Astrocyte (in vitro differentiated cells and primary cell): ENCODE measurements at regions not wholly inside any gene's neighbourhood (a gene's known extent, or its start where the extent isn't known, plus 50 kb on each side); places are given as distances from the start of the nearest gene placed in this dataset.

ENCODE experiments used
- DNase-seq: peaks from one replicate; pipeline ENCODE4 v3.0.0-alpha.2; 2010; ENCODE audit warnings: low read depth
- FAIRE-seq: peaks from 2 replicates; lab custom pipeline; 2011; peaks lifted over from hg19 to GRCh38; lab: Jason Lieb, UNC
- H2AFZ ChIP-seq: 2 replicates; pipeline ENCODE4 v1.6.0; 2012; ENCODE audit warnings: low read depth, low read length, inconsistent platforms
- H3K27ac ChIP-seq: 2 replicates; pipeline ENCODE4 v1.5.1; 2011; ENCODE audit warnings: low read depth, low read length, inconsistent platforms
- H3K27me3 ChIP-seq: 2 replicates; pipeline ENCODE4 v1.6.0; 2011; ENCODE audit warnings: low read length, inconsistent platforms; ENCODE audit not compliant: insufficient read depth
- H3K36me3 ChIP-seq: 2 replicates; pipeline ENCODE4 v1.5.1; 2011; ENCODE audit warnings: low read length, inconsistent platforms; ENCODE audit not compliant: insufficient read depth
- H3K4me1 ChIP-seq: 2 replicates; pipeline ENCODE4 v1.5.1; 2011; ENCODE audit warnings: low read length, inconsistent platforms; ENCODE audit not compliant: insufficient read depth
- H3K4me2 ChIP-seq: 2 replicates; pipeline ENCODE4 v1.6.0; 2012; ENCODE audit warnings: low read length, inconsistent platforms
- H3K4me3 ChIP-seq: 2 replicates; pipeline ENCODE4 v1.5.1; 2011; ENCODE audit warnings: low read depth, mild to moderate bottlenecking, low read length, inconsistent platforms; ENCODE audit not compliant: insufficient read depth
- H3K79me2 ChIP-seq: 2 replicates; pipeline ENCODE4 v1.6.0; 2012; ENCODE audit warnings: mild to moderate bottlenecking, low read length, inconsistent platforms; ENCODE audit not compliant: insufficient read depth
- H3K9ac ChIP-seq: 2 replicates; pipeline ENCODE4 v1.6.0; 2012; ENCODE audit warnings: mild to moderate bottlenecking, low read length, inconsistent platforms
- H3K9me3 ChIP-seq: 2 replicates; pipeline ENCODE4 v1.5.1; 2012; ENCODE audit warnings: low read depth, mild to moderate bottlenecking, low read length, inconsistent platforms; ENCODE audit not compliant: insufficient read depth
- H4K20me1 ChIP-seq: 2 replicates; pipeline ENCODE4 v1.6.0; 2012; ENCODE audit warnings: low read length, inconsistent platforms; ENCODE audit not compliant: insufficient read depth
- H3K27ac Mint-ChIP-seq: one replicate; pipeline ENCODE4 v1.8.0; 2021; ENCODE audit warnings: mild to moderate bottlenecking, mixed read lengths; ENCODE audit not compliant: unreplicated experiment
- H3K27me3 Mint-ChIP-seq: one replicate; pipeline ENCODE4 v1.8.0; 2021; ENCODE audit warnings: low read depth, mixed read lengths; ENCODE audit not compliant: unreplicated experiment
- H3K36me3 Mint-ChIP-seq: one replicate; pipeline ENCODE4 v1.8.0; 2021; ENCODE audit warnings: low read depth, mixed read lengths; ENCODE audit not compliant: unreplicated experiment
- H3K4me1 Mint-ChIP-seq: one replicate; pipeline ENCODE4 v1.8.0; 2021; ENCODE audit warnings: low read depth, mixed read lengths; ENCODE audit not compliant: unreplicated experiment
- H3K4me3 Mint-ChIP-seq: one replicate; pipeline ENCODE4 v1.8.0; 2021; ENCODE audit warnings: mild to moderate bottlenecking, moderate library complexity, mixed read lengths; ENCODE audit not compliant: unreplicated experiment
- H3K9me3 Mint-ChIP-seq: one replicate; pipeline ENCODE4 v1.8.0; 2021; ENCODE audit warnings: mild to moderate bottlenecking, mixed read lengths; ENCODE audit not compliant: unreplicated experiment
- CTCF ChIP-seq: IDR thresholded peaks from 2 replicates; pipeline ENCODE4 v1.5.1; 2011; ENCODE audit warnings: low read depth, mild to moderate bottlenecking, inconsistent platforms, low read length, moderate library complexity; ENCODE audit not compliant: insufficient read depth
- EZH2 ChIP-seq: IDR thresholded peaks from 2 replicates; pipeline ENCODE4 v1.6.1; 2012; ENCODE audit warnings: mild to moderate bottlenecking, low read length, inconsistent platforms; ENCODE audit not compliant: insufficient read depth

- no peaks in the 10 kb centered on the region for H3K36me3 ChIP-seq
- H3K4me3 ChIP-seq = no peak overlapping the region
- no peak overlapping the region for H3K27ac ChIP-seq
- no peak for DNase-seq
- Mint-ChIP-seq H3K4me3 (no peak overlapping the region), H3K36me3 (no peaks in the 10 kb centered on the region), H3K27me3 (no peaks in the 10 kb centered on the region), H3K27ac (no peak overlapping the region), H3K9me3 (no peaks in the 10 kb centered on the region), H3K4me1 (no peaks in the 10 kb centered on the region)
- H2AFZ ChIP-seq = no peak overlapping the region
- no peaks in the 10 kb centered on the region for H4K20me1 ChIP-seq
- no peak overlapping the region for H3K4me2 ChIP-seq
- no peak overlapping the region for H3K9ac ChIP-seq
- H3K4me1 ChIP-seq = no peaks in the 10 kb centered on the region
- no peaks in the 10 kb centered on the region for H3K27me3 ChIP-seq
- FAIRE-seq = no peak
- H3K9me3 ChIP-seq = no peaks in the 10 kb centered on the region
- TF ChIP-seq EZH2 (no peak), CTCF (no peak)
- no peaks in the 10 kb centered on the region for H3K79me2 ChIP-seq
Observed at GRCh38 chr1:195956845-195957244, 651.4 kb downstream of the KCNT2 start.

GRCh38 chr1:195954848-195955247, 653.4 kb downstream of the KCNT2 start:
- H3K4me2 ChIP-seq = no peak overlapping the region
- no peaks in the 10 kb centered on the region for H3K27me3 Mint-ChIP-seq
- H3K27ac ChIP-seq = no peak overlapping the region
- TF ChIP-seq EZH2 (no peak), CTCF (no peak)
- H3K27me3 ChIP-seq = no peaks in the 10 kb centered on the region
- H3K4me3 Mint-ChIP-seq = no peak overlapping the region
- no peaks in the 10 kb centered on the region for H3K36me3 Mint-ChIP-seq
- DNase-seq (no peak), FAIRE-seq (no peak)
- H3K36me3 ChIP-seq = no peaks in the 10 kb centered on the region
- H3K79me2 ChIP-seq = no peaks in the 10 kb centered on the region
- no peaks in the 10 kb centered on the region for H3K9me3 ChIP-seq
- no peak overlapping the region for H3K4me3 ChIP-seq
- no peaks in the 10 kb centered on the region for H3K4me1 ChIP-seq
- no peaks in the 10 kb centered on the region for H3K9me3 Mint-ChIP-seq
- no peaks in the 10 kb centered on the region for H4K20me1 ChIP-seq
- H3K9ac ChIP-seq = no peak overlapping the region
- H3K4me1 Mint-ChIP-seq = peaks cover 2% of the 10 kb centered on the region
- H2AFZ ChIP-seq = no peak overlapping the region
- no peak overlapping the region for H3K27ac Mint-ChIP-seq

GRCh38 chr1:195951313-195951712, 656.9 kb downstream of the KCNT2 start:
- Mint-ChIP-seq H3K4me1 (peaks cover 2% of the 10 kb centered on the region), H3K27me3 (no peaks in the 10 kb centered on the region), H3K36me3 (no peaks in the 10 kb centered on the region), H3K27ac (no peak overlapping the region), H3K4me3 (no peak overlapping the region), H3K9me3 (no peaks in the 10 kb centered on the region)
- H3K9me3 ChIP-seq = peaks cover 2% of the 10 kb centered on the region
- no peak overlapping the region for H2AFZ ChIP-seq
- no peak overlapping the region for H3K27ac ChIP-seq
- H3K4me3 ChIP-seq = no peak overlapping the region
- no peaks in the 10 kb centered on the region for H3K36me3 ChIP-seq
- H3K79me2 ChIP-seq = no peaks in the 10 kb centered on the region
- DNase-seq (no peak), FAIRE-seq (no peak)
- no peaks in the 10 kb centered on the region for H3K27me3 ChIP-seq
- TF ChIP-seq CTCF (no peak), EZH2 (no peak)
- no peaks in the 10 kb centered on the region for H3K4me1 ChIP-seq
- H3K9ac ChIP-seq = no peak overlapping the region
- H4K20me1 ChIP-seq = no peaks in the 10 kb centered on the region
- no peak overlapping the region for H3K4me2 ChIP-seq
